Activated CD4-positive, alpha-beta T cell treated with anti-CD3 and anti-CD28 coated beads for 36 hours (primary cell): ENCODE measurements at regions not wholly inside any gene's neighbourhood (a gene's known extent, or its start where the extent isn't known, plus 50 kb on each side); places are given as distances from the start of the nearest gene placed in this dataset.

Source experiments
- ATAC-seq: fragments of 200-7000 bp; cut with Tn5 transposase; one replicate; pipeline ENCODE4 v1.10.0; 2021; ENCODE audit warnings: mild to moderate bottlenecking, moderate library complexity
- CTCF ChIA-PET: fragments of 350-600 bp; sonication (Branson Sonifier 250); formaldehyde crosslinking; loops from one replicate; lab custom pipeline; 2021; ENCODE audit warnings: antibody characterized with exemption; lab: Charles Lee
- POLR2A ChIA-PET: fragments of 350-600 bp; sonication (Branson Sonifier 250); formaldehyde crosslinking; loops from one replicate; lab custom pipeline; 2021; ENCODE audit warnings: antibody characterized with exemption, inconsistent platforms; lab: Charles Lee
- DNase-seq: peaks from one replicate; pipeline ENCODE4 v3.0.0-alpha.2; 2020
- H3K27ac Mint-ChIP-seq: one replicate; pipeline ENCODE4 v1.8.0; 2021; ENCODE audit warnings: mixed read lengths
- H3K27me3 Mint-ChIP-seq: one replicate; pipeline ENCODE4 v1.8.0; 2021; ENCODE audit warnings: mixed read lengths
- H3K36me3 Mint-ChIP-seq: one replicate; pipeline ENCODE4 v1.8.0; 2021; ENCODE audit warnings: low read depth, mixed read lengths
- H3K4me1 Mint-ChIP-seq: one replicate; pipeline ENCODE4 v1.8.0; 2021; ENCODE audit warnings: mixed read lengths
- H3K4me3 Mint-ChIP-seq: one replicate; pipeline ENCODE4 v1.8.0; 2021; ENCODE audit warnings: mild to moderate bottlenecking, moderate library complexity, mixed read lengths
- H3K9me3 Mint-ChIP-seq: one replicate; pipeline ENCODE4 v1.8.0; 2021; ENCODE audit warnings: low read depth, mixed read lengths
- intact Hi-C, 2 experiments: fragments of 100-400 bp; cut with DNase I in 1 of 2; cut with micrococcal nuclease in 1 of 2; formaldehyde crosslinking; loops; one replicate each; pipeline versions ENCODE4 v1.14.2 to v1.15.1; 2022 to 2024; cut with DNase I, micrococcal nuclease

DNA sequence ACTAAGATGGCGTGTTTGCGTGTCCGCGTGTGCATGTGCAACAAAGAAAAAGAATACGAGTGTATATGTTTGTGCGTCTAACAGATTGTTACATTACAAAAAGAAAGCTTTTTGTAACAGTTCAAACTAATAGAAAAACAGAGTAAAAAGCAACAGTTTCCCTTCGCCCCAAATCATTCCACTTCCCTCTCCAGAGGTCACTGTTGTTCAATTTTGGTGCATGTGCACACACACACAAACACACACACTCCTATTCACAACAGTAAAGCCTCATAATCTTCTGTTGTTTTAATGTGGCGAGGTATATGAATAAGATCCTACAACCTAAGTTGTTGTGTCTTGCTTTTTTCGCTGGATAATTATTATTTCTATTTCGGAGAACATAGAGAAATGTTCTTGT is 357.3 kb upstream of the SLC8A1 start:
- no peak overlapping the region for H3K4me3 Mint-ChIP-seq
- ChIA-PET CTCF (no interaction called here), POLR2A (no interaction called here)
- no peaks in the 10 kb centered on the region for H3K9me3 Mint-ChIP-seq
- no peaks in the 10 kb centered on the region for H3K36me3 Mint-ChIP-seq
- DNase-seq (no peak), ATAC-seq (no peak)
- H3K27ac Mint-ChIP-seq, result no peak overlapping the region
- H3K27me3 Mint-ChIP-seq, result no peaks in the 10 kb centered on the region
- no peaks in the 10 kb centered on the region for H3K4me1 Mint-ChIP-seq
- intact Hi-C loops, result no loop called here

DNA sequence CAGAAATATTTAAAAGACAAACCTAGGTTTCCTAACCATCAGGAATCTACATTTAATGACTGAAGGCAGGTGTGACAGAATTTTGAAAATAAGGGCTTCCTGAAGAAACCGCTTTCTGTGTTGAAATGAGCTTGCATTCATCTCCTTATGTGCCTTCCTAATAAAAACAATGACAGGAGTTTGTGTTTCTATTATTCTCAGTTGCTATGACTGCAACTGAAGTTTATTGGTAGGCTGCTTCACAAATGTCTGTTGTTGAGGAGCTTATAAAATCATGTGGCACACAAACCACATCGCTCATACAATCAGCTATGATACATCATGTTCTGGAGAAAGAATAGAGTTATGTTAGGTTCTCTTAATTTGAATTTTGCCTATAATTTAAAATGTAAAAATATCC is 362.7 kb upstream of the SLC8A1 start:
- Mint-ChIP-seq H3K4me3 (no peak overlapping the region), H3K9me3 (no peaks in the 10 kb centered on the region), H3K36me3 (no peaks in the 10 kb centered on the region), H3K4me1 (no peaks in the 10 kb centered on the region), H3K27me3 (no peaks in the 10 kb centered on the region), H3K27ac (no peak overlapping the region)
- CTCF ChIA-PET, result no interaction called here
- intact Hi-C loops, result no loop called here
- POLR2A ChIA-PET, result no interaction called here
- no peak for DNase-seq
- no peak for ATAC-seq

DNA sequence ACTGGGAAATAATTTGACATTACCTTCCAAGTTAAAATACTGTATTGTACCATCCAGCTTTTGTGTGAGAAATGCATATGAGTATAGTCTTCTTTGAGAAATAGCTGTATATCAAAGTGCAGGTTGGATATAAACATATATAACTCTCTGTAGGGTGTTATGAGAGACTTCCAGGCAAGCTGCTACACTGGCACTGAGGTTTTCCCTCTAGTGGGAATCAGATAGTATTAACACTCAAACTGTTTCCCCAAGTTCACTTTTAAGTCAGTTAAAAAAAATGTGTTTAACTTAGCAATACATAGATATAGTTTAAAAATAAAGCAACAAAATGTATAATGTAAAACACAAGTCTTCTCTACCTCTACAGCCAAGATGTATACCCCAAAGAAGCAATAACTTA is 368.4 kb upstream of the SLC8A1 start:
- Mint-ChIP-seq H3K4me1 (peaks cover 14% of the 10 kb centered on the region), H3K4me3 (no peak overlapping the region), H3K36me3 (no peaks in the 10 kb centered on the region), H3K27ac (no peak overlapping the region), H3K9me3 (no peaks in the 10 kb centered on the region), H3K27me3 (no peaks in the 10 kb centered on the region)
- DNase-seq (no peak), ATAC-seq (no peak)
- intact Hi-C loops, result no loop called here
- CTCF ChIA-PET, result interaction anchor here (0.6 kb wide), 1 partner anchor 826 kb away, joined by 3 read pairs; no protein-coding TSS in a partner anchor
- POLR2A ChIA-PET, result no interaction called here

DNA sequence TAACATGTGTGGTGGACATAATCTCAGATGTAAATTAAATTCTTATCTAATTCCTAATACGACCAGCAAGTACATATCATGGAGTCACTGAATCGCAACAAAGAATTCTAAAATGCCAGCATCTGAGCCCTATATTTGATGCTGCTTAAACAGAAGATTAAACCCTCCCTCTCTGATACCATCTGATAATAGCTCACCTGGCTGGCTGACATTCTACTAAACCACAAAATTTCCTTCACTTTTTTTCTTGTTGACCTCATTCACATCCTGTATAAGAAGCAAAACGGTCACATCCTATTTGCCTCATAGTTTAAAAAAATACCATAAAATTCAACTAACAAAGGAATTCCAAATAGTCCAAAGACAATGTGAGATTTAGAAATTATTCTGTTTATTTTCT is 371.6 kb upstream of the SLC8A1 start:
- intact Hi-C loops, result no loop called here
- ChIA-PET CTCF (no interaction called here), POLR2A (no interaction called here)
- Mint-ChIP-seq H3K27ac (no peak overlapping the region), H3K4me3 (no peak overlapping the region), H3K27me3 (no peaks in the 10 kb centered on the region), H3K4me1 (peaks cover 14% of the 10 kb centered on the region), H3K9me3 (no peaks in the 10 kb centered on the region), H3K36me3 (no peaks in the 10 kb centered on the region)
- DNase-seq (no peak), ATAC-seq (no peak)

DNA sequence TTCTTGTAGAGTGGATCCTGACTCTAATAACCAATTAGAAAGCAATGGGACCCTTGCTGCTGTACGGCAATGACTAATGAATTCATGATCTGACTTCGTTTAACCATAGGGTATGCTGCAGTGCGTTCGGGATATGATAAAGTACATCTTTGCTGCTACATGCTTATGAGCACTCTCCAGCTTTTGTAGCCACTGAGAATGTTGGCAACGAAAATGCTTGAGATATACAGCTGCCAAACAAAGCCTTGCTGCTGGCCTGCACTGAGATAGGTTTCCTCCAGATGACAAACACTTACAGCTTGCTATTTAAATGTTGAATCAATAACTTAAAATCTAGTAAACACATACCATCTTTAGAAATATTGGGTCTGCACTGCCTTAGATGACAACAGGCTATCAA is 372.4 kb upstream of the SLC8A1 start:
- no peaks in the 10 kb centered on the region for H3K36me3 Mint-ChIP-seq
- no peaks in the 10 kb centered on the region for H3K9me3 Mint-ChIP-seq
- intact Hi-C loops, result no loop called here
- DNase-seq, result no peak
- ChIA-PET CTCF (no interaction called here), POLR2A (interaction anchor here (0.7 kb wide), 1 partner anchor 9 kb away, joined by 3 read pairs; no protein-coding TSS in a partner anchor)
- peaks cover 14% of the 10 kb centered on the region for H3K4me1 Mint-ChIP-seq
- ATAC-seq, result no peak
- H3K27me3 Mint-ChIP-seq, result no peaks in the 10 kb centered on the region
- H3K4me3 Mint-ChIP-seq, result no peak overlapping the region
- H3K27ac Mint-ChIP-seq, result no peak overlapping the region

DNA sequence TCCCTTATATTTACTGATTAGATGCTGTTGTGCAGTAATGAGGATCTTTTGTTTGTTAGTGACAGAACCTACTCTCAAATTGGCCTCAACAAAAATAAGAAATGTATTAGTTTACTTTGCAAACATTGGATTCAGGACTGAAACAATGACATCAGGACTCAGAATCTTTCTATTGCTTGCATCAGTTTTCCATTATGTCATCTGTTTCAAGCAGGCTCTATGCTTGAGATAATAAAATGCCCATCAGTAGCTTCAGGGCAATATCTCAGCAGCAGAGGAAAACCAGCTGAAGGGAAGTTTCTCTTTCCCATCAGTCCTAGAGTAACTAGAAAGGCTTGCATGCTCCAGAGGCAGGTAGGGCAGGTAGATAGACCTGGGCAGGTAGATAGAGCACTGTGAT is 375.5 kb upstream of the SLC8A1 start:
- no peak for ATAC-seq
- no peaks in the 10 kb centered on the region for H3K36me3 Mint-ChIP-seq

DNA sequence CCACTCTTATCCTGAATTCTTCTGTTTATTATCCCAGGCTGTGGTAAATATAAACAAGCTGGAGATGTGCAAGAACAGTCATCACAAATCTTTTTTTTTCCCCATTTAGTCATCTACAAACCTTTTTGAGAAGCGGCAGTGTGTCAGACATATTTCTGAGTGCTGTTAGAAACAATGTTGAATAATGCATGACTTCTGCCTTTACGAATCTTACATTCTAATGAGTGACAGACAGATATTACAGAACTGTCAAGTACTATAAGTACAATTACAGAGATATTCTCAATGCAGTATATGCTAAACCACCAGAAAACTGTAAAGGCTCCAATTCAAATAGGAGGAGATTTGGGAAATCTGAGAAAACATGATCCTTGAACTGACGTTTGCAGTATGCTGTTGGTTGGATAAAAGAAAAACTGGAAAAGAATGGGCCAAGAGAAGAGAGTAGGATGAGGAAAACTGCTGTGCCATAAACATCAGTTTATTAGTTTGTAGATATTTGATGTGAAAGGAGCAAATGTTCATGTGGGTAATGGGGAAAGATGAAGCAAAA is 379.5 kb upstream of the SLC8A1 start:
- ATAC-seq (no peak), DNase-seq (no peak)
- intact Hi-C loops, result no loop called here
- H3K36me3 Mint-ChIP-seq, result no peaks in the 10 kb centered on the region
- H3K27ac Mint-ChIP-seq, result no peak overlapping the region
- peaks cover 4% of the 10 kb centered on the region for H3K9me3 Mint-ChIP-seq
- no peaks in the 10 kb centered on the region for H3K27me3 Mint-ChIP-seq
- ChIA-PET CTCF (no interaction called here), POLR2A (no interaction called here)
- no peak overlapping the region for H3K4me3 Mint-ChIP-seq
- no peaks in the 10 kb centered on the region for H3K4me1 Mint-ChIP-seq

More for the DNA sequence above, 375.5 kb upstream of the SLC8A1 start:
- ChIA-PET CTCF (no interaction called here), POLR2A (no interaction called here)
- Mint-ChIP-seq H3K4me3 (no peak overlapping the region), H3K27ac (no peak overlapping the region), H3K9me3 (no peaks in the 10 kb centered on the region), H3K4me1 (peaks cover 7% of the 10 kb centered on the region), H3K27me3 (no peaks in the 10 kb centered on the region)
- no peak for DNase-seq
- intact Hi-C loops, result no loop called here

DNA sequence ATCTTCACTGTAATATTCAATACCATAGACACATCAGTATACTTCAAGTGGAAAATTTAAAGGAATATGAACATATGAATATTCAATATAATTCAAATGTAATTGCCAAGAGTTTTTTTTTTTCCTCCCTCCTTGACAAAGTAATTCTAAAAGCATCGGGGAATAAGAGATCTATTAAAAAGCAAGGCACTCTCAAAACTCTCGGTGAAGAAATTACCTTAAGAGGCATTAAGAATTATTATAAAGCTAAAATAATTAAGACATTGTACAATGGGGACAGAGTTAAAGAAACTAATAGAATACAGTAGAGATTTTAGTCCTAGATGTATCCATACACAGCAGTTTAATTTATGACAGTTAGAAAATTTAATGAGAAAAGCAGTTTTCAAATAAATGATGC is 390.0 kb upstream of the SLC8A1 start:
- CTCF ChIA-PET, result interaction anchor here (1.0 kb wide), 1 partner anchor 62 kb away, joined by 3 read pairs; no protein-coding TSS in a partner anchor
- Mint-ChIP-seq H3K36me3 (no peaks in the 10 kb centered on the region), H3K27ac (no peak overlapping the region), H3K27me3 (no peaks in the 10 kb centered on the region), H3K4me1 (no peaks in the 10 kb centered on the region), H3K4me3 (no peak overlapping the region), H3K9me3 (no peaks in the 10 kb centered on the region)
- POLR2A ChIA-PET, result no interaction called here
- DNase-seq, result no peak
- no peak for ATAC-seq
- intact Hi-C loops, result no loop called here

DNA sequence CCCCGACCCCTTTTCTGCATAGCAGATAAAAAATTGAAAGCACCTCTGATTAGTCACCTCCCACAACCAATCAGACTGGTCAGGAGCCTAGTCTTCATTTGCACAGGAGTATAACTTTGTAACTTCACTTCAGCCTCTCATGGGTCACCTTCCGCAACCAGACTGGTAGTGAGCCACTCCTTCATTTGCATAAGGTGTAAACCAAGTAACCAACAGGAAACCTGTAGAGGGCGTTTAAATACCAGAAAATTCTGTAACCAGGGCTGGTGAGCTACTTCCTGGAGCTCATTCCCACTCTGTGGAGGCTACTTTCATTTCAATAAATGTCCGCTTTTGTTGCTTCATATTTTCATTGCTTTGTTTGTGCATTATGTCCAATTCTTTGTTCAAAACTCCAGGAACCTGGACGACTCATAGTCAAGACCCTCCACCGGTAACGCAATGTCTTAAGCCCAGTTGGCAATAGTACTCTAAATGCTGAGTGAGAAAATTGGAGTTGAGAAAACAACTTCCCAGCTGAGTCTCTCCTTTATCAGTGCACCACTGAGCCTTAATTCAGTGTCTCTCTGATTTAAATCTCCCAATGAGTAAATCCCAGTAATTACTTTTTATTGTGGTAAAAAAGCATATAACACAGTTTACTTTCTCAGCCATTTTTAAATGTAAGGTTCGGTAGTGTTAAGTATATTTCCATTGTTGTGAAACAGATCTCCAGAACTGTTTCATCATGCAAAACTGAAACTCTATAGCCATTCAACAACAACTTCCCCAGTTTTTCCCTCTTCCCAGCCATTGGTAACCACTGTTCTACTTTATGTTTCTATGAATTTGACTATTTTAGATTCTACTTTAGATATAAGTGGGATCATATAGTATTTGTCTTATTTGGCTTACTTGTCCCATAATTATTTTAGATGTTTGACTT is 392.7 kb upstream of the SLC8A1 start:
- ChIA-PET POLR2A (no interaction called here), CTCF (no interaction called here)
- H3K4me3 Mint-ChIP-seq, result no peak overlapping the region
- DNase-seq (no peak), ATAC-seq (no peak)
- H3K4me1 Mint-ChIP-seq, result no peaks in the 10 kb centered on the region
- H3K9me3 Mint-ChIP-seq, result no peaks in the 10 kb centered on the region
- H3K36me3 Mint-ChIP-seq, result no peaks in the 10 kb centered on the region
- no peak overlapping the region for H3K27ac Mint-ChIP-seq
- intact Hi-C loops, result no loop called here
- no peaks in the 10 kb centered on the region for H3K27me3 Mint-ChIP-seq

DNA sequence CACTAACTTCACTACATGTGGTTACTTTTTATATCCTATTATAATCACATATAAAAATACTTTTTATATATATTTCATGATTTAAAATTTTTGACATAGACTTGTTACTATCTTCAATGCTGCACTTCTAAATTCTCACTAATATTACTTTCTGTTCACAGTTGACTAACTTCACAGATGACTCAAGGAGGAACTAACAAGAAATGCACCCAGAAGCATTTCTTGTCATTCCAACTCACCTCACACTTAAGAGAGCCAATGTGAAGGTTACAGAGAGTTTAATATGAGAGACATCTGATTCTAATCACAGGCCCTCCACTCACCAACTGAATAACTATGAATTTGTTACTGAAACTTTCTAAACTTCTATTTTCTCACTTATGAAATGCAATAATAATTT is 399.8 kb upstream of the SLC8A1 start:
- Mint-ChIP-seq H3K27me3 (no peaks in the 10 kb centered on the region), H3K4me1 (no peaks in the 10 kb centered on the region), H3K27ac (no peak overlapping the region), H3K36me3 (no peaks in the 10 kb centered on the region), H3K9me3 (peaks cover 6% of the 10 kb centered on the region), H3K4me3 (no peak overlapping the region)
- DNase-seq (no peak), ATAC-seq (no peak)
- ChIA-PET POLR2A (no interaction called here), CTCF (no interaction called here)
- intact Hi-C loops, result no loop called here

DNA sequence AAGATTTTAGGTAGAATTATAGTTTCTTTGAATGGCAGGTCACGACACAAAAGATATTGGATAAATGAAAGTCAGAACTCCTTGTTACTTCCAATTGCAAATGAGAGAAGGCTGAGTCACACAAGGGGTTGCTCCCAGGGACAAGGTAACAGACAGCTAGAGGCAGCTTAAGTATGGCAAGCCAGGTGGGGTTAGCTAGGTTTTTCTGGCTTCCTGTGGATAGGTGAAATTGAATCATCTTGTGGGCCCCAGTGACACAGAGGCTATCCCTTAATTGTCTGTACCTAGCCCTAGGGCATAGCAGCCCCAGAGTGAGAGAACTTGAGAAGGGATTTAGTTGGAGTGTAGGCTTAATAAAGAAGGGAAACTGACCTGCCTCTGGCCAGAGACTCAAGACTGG is 407.7 kb upstream of the SLC8A1 start:
- ChIA-PET CTCF (interaction anchor here (1.0 kb wide), 1 partner anchor 15 kb away, joined by 3 read pairs; no protein-coding TSS in a partner anchor), POLR2A (no interaction called here)
- Mint-ChIP-seq H3K36me3 (no peaks in the 10 kb centered on the region), H3K27ac (no peak overlapping the region), H3K9me3 (peaks cover 7% of the 10 kb centered on the region), H3K4me3 (no peak overlapping the region), H3K4me1 (no peaks in the 10 kb centered on the region), H3K27me3 (no peaks in the 10 kb centered on the region)
- intact Hi-C loops, result no loop called here
- ATAC-seq (no peak), DNase-seq (no peak)

DNA sequence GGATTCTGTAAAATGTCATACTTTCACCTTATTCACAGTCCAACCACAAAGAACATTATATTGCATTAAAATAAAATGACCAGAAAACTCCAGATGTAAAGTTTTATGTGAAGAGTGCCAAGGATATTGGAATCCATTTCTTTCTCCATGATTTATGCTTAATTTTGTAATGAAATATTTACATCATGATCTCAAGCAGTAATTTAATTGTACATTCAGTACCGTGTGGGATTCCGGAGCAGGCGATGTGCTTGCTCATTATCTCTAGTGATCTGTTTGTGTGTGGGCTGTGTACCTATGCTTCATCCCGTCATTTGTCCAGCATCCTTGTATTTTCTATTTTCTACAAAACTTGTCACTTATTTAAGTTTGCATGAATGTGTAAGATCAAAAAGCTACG is 415.9 kb upstream of the SLC8A1 start:
- no peaks in the 10 kb centered on the region for H3K4me1 Mint-ChIP-seq
- POLR2A ChIA-PET, result interaction anchor here (0.6 kb wide), 1 partner anchor 12 kb away, joined by 3 read pairs; no protein-coding TSS in a partner anchor
- H3K4me3 Mint-ChIP-seq, result no peak overlapping the region
- no peak overlapping the region for H3K27ac Mint-ChIP-seq
- ATAC-seq (no peak), DNase-seq (no peak)
- no peaks in the 10 kb centered on the region for H3K9me3 Mint-ChIP-seq
- no peaks in the 10 kb centered on the region for H3K36me3 Mint-ChIP-seq
- CTCF ChIA-PET, result no interaction called here
- intact Hi-C loops, result no loop called here
- no peaks in the 10 kb centered on the region for H3K27me3 Mint-ChIP-seq
